ENCODE measurements at regions not wholly inside any gene's neighbourhood (a gene's known extent, or its start where the extent isn't known, plus 50 kb on each side); places are given as distances from the start of the nearest gene placed in this dataset.

GRCh38 chr4:180550106-180550505 is 1693.1 kb upstream of the TENM3 start:
- TF ChIP-seq, protein P1, sequence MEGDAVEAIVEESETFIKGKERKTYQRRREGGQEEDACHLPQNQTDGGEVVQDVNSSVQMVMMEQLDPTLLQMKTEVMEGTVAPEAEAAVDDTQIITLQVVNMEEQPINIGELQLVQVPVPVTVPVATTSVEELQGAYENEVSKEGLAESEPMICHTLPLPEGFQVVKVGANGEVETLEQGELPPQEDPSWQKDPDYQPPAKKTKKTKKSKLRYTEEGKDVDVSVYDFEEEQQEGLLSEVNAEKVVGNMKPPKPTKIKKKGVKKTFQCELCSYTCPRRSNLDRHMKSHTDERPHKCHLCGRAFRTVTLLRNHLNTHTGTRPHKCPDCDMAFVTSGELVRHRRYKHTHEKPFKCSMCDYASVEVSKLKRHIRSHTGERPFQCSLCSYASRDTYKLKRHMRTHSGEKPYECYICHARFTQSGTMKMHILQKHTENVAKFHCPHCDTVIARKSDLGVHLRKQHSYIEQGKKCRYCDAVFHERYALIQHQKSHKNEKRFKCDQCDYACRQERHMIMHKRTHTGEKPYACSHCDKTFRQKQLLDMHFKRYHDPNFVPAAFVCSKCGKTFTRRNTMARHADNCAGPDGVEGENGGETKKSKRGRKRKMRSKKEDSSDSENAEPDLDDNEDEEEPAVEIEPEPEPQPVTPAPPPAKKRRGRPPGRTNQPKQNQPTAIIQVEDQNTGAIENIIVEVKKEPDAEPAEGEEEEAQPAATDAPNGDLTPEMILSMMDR (IDR thresholded peaks at IDR 0.05; ENCODE audit: borderline replicate concordance, extremely low read depth, low read length, poor library complexity, severe bottlenecking), result no peak
- no peak for TF ChIP-seq EZH2 (IDR thresholded peaks at IDR 0.05; ENCODE audit: borderline replicate concordance, low read depth, low read length, severe bottlenecking)
